ENCODE measurements at regions not wholly inside any gene's neighbourhood (a gene's known extent, or its start where the extent isn't known, plus 50 kb on each side); places are given as distances from the start of the nearest gene placed in this dataset.

- no peaks in the 10 kb centered on the region for H3K4me1 ChIP-seq (ENCODE audit: control insufficient read depth in 2 of 2, insufficient read depth in 2 of 2, low read length in 2 of 2)
- no peaks in the 10 kb centered on the region for H3K27me3 ChIP-seq (ENCODE audit: control insufficient read depth in 2 of 2, insufficient read depth in 2 of 2, low read length in 2 of 2)
- POLR2A ChIA-PET: no interaction called here
- H3K27ac Mint-ChIP-seq: no peak overlapping the region
- no peaks in the 10 kb centered on the region for H3K4me1 Mint-ChIP-seq
- no peak for DNase-seq
- no peaks in the 10 kb centered on the region for H3K9me3 ChIP-seq (ENCODE audit: control insufficient read depth in 2 of 3, low read length in 3 of 3)
- ATAC-seq: peak; percentile 26
- H3K4me3 Mint-ChIP-seq: no peak overlapping the region
- no peak overlapping the region for H3K4me3 ChIP-seq (ENCODE audit: low read length)
- H3K27ac ChIP-seq (ENCODE audit: low read depth, low read length): no peak overlapping the region
- CTCF ChIA-PET: no interaction called here
- intact Hi-C loops (cut with micrococcal nuclease): no loop called here
- peaks cover 0 to 7% (median 2%) of the 10 kb centered on the region in 11 donors for H3K9me3 Mint-ChIP-seq
- H3K27me3 Mint-ChIP-seq: no peaks in the 10 kb centered on the region
- no peaks in the 10 kb centered on the region for H3K36me3 ChIP-seq (ENCODE audit: control insufficient read depth in 2 of 3, insufficient read depth in 3 of 3, low read length in 3 of 3)
- H3K36me3 Mint-ChIP-seq: no peaks in the 10 kb centered on the region
Observed at GRCh38 chr20:12074111-12074655, 156.5 kb downstream of the BTBD3 start.

GRCh38 chr20:12076200-12076599 lies 158.5 kb downstream of the BTBD3 start:
- Histone ChIP-seq H3K4me1 (ENCODE audit: control insufficient read depth in 2 of 2, insufficient read depth in 2 of 2, low read length in 2 of 2) (no peaks in the 10 kb centered on the region), H3K4me3 (ENCODE audit: low read length) (no peak overlapping the region), H3K27me3 (ENCODE audit: control insufficient read depth in 2 of 2, insufficient read depth in 2 of 2, low read length in 2 of 2) (no peaks in the 10 kb centered on the region), H3K36me3 (ENCODE audit: control insufficient read depth in 2 of 3, insufficient read depth in 3 of 3, low read length in 3 of 3) (no peaks in the 10 kb centered on the region), H3K27ac (ENCODE audit: low read depth, low read length) (no peak overlapping the region), H3K9me3 (ENCODE audit: control insufficient read depth in 2 of 3, low read length in 3 of 3) (no peaks in the 10 kb centered on the region)
- H3K9me3 Mint-ChIP-seq: peaks cover 0 to 8% (median 4%) of the 10 kb centered on the region in 11 donors
- no peaks in the 10 kb centered on the region for H3K36me3 Mint-ChIP-seq
- ChIA-PET POLR2A (no interaction called here), CTCF (no interaction called here)
- no peaks in the 10 kb centered on the region for H3K27me3 Mint-ChIP-seq
- no peak overlapping the region for H3K27ac Mint-ChIP-seq
- no peaks in the 10 kb centered on the region for H3K4me1 Mint-ChIP-seq
- no peak for ATAC-seq
- H3K4me3 Mint-ChIP-seq: no peak overlapping the region
- intact Hi-C loops (cut with micrococcal nuclease): no loop called here
- no peak for DNase-seq

- ATAC-seq: no peak
- H3K36me3 Mint-ChIP-seq: no peaks in the 10 kb centered on the region
- no peaks in the 10 kb centered on the region for H3K36me3 ChIP-seq (ENCODE audit: control insufficient read depth in 2 of 3, insufficient read depth in 3 of 3, low read length in 3 of 3)
- no peak overlapping the region for H3K4me3 ChIP-seq (ENCODE audit: low read length)
- H3K9me3 Mint-ChIP-seq: peaks cover 0 to 8% (median 5%) of the 10 kb centered on the region in 11 donors
- no peaks in the 10 kb centered on the region for H3K9me3 ChIP-seq (ENCODE audit: control insufficient read depth in 2 of 3, low read length in 3 of 3)
- H3K27me3 ChIP-seq (ENCODE audit: control insufficient read depth in 2 of 2, insufficient read depth in 2 of 2, low read length in 2 of 2): no peaks in the 10 kb centered on the region
- POLR2A ChIA-PET: no interaction called here
- no peak for DNase-seq
- no peaks in the 10 kb centered on the region for H3K4me1 Mint-ChIP-seq
- H3K4me3 Mint-ChIP-seq: no peak overlapping the region
- no peaks in the 10 kb centered on the region for H3K27me3 Mint-ChIP-seq
- H3K27ac Mint-ChIP-seq: no peak overlapping the region
- no peak overlapping the region for H3K27ac ChIP-seq (ENCODE audit: low read depth, low read length)
- intact Hi-C loops (cut with micrococcal nuclease): no loop called here
- H3K4me1 ChIP-seq (ENCODE audit: control insufficient read depth in 2 of 2, insufficient read depth in 2 of 2, low read length in 2 of 2): no peaks in the 10 kb centered on the region
- CTCF ChIA-PET: no interaction called here
Observed at GRCh38 chr20:12077875-12078274, 160.2 kb downstream of the BTBD3 start.

- Mint-ChIP-seq H3K4me1 (no peaks in the 10 kb centered on the region), H3K36me3 (no peaks in the 10 kb centered on the region), H3K9me3 (peaks cover 0 to 6% (median 2%) of the 10 kb centered on the region in 11 donors), H3K4me3 (no peak overlapping the region), H3K27me3 (no peaks in the 10 kb centered on the region), H3K27ac (no peak overlapping the region)
- Histone ChIP-seq H3K4me1 (ENCODE audit: control insufficient read depth in 2 of 2, insufficient read depth in 2 of 2, low read length in 2 of 2) (no peaks in the 10 kb centered on the region), H3K9me3 (ENCODE audit: control insufficient read depth in 2 of 3, low read length in 3 of 3) (no peaks in the 10 kb centered on the region), H3K4me3 (ENCODE audit: low read length) (no peak overlapping the region), H3K36me3 (ENCODE audit: control insufficient read depth in 2 of 3, insufficient read depth in 3 of 3, low read length in 3 of 3) (no peaks in the 10 kb centered on the region), H3K27me3 (ENCODE audit: control insufficient read depth in 2 of 2, insufficient read depth in 2 of 2, low read length in 2 of 2) (no peaks in the 10 kb centered on the region), H3K27ac (ENCODE audit: low read depth, low read length) (no peak overlapping the region)
- CTCF ChIA-PET: no interaction called here
- POLR2A ChIA-PET: no interaction called here
- intact Hi-C loops (cut with micrococcal nuclease): no loop called here
- DNase-seq (no peak), ATAC-seq (no peak)
Observed at GRCh38 chr20:12079490-12079889, 161.8 kb downstream of the BTBD3 start.

GRCh38 chr20:12083269-12083668 lies 165.6 kb downstream of the BTBD3 start:
- Mint-ChIP-seq H3K4me3 (no peak overlapping the region), H3K36me3 (peaks cover 0 to 4% (median 0%) of the 10 kb centered on the region in 5 donors), H3K27me3 (peaks cover 0 to 5% (median 0%) of the 10 kb centered on the region in 5 donors), H3K27ac (no peak overlapping the region), H3K4me1 (no peaks in the 10 kb centered on the region), H3K9me3 (peaks cover 0 to 6% (median 2%) of the 10 kb centered on the region in 11 donors)
- Histone ChIP-seq H3K4me1 (ENCODE audit: control insufficient read depth in 2 of 2, insufficient read depth in 2 of 2, low read length in 2 of 2) (no peaks in the 10 kb centered on the region), H3K36me3 (ENCODE audit: control insufficient read depth in 2 of 3, insufficient read depth in 3 of 3, low read length in 3 of 3) (no peaks in the 10 kb centered on the region), H3K27me3 (ENCODE audit: control insufficient read depth in 2 of 2, insufficient read depth in 2 of 2, low read length in 2 of 2) (no peaks in the 10 kb centered on the region), H3K9me3 (ENCODE audit: control insufficient read depth in 2 of 3, low read length in 3 of 3) (no peaks in the 10 kb centered on the region), H3K27ac (ENCODE audit: low read depth, low read length) (no peak overlapping the region), H3K4me3 (ENCODE audit: low read length) (no peak overlapping the region)
- CTCF ChIA-PET: no interaction called here
- DNase-seq (no peak), ATAC-seq (no peak)
- POLR2A ChIA-PET: no interaction called here
- intact Hi-C loops (cut with micrococcal nuclease): no loop called here

- no peak overlapping the region for H3K4me3 Mint-ChIP-seq
- peaks cover 0 to 6% (median under 1%) of the 10 kb centered on the region in 11 donors for H3K9me3 Mint-ChIP-seq
- DNase-seq: no peak
- intact Hi-C loops (cut with micrococcal nuclease): no loop called here
- Histone ChIP-seq H3K27me3 (ENCODE audit: control insufficient read depth in 2 of 2, insufficient read depth in 2 of 2, low read length in 2 of 2) (no peaks in the 10 kb centered on the region), H3K9me3 (ENCODE audit: control insufficient read depth in 2 of 3, low read length in 3 of 3) (no peaks in the 10 kb centered on the region), H3K4me1 (ENCODE audit: control insufficient read depth in 2 of 2, insufficient read depth in 2 of 2, low read length in 2 of 2) (no peaks in the 10 kb centered on the region), H3K4me3 (ENCODE audit: low read length) (no peak overlapping the region), H3K27ac (ENCODE audit: low read depth, low read length) (no peak overlapping the region), H3K36me3 (ENCODE audit: control insufficient read depth in 2 of 3, insufficient read depth in 3 of 3, low read length in 3 of 3) (no peaks in the 10 kb centered on the region)
- peaks cover 0 to 11% (median 0%) of the 10 kb centered on the region in 5 donors for H3K27me3 Mint-ChIP-seq
- ChIA-PET POLR2A (no interaction called here), CTCF (no interaction called here)
- H3K27ac Mint-ChIP-seq: no peak overlapping the region
- no peak for ATAC-seq
- H3K4me1 Mint-ChIP-seq: no peaks in the 10 kb centered on the region
- peaks cover 0 to 4% (median 0%) of the 10 kb centered on the region in 5 donors for H3K36me3 Mint-ChIP-seq
Observed at GRCh38 chr20:12084482-12084881, 166.8 kb downstream of the BTBD3 start.

GRCh38 chr20:12086359-12086758 lies 168.7 kb downstream of the BTBD3 start:
- H3K4me3 ChIP-seq (ENCODE audit: low read length): no peak overlapping the region
- Mint-ChIP-seq H3K4me1 (no peaks in the 10 kb centered on the region), H3K27me3 (peaks cover 0 to 11% (median 0%) of the 10 kb centered on the region in 5 donors), H3K9me3 (peaks cover 0 to 8% (median 0%) of the 10 kb centered on the region in 11 donors), H3K27ac (no peak overlapping the region), H3K36me3 (peaks cover 0 to 4% (median 0%) of the 10 kb centered on the region in 5 donors), H3K4me3 (no peak overlapping the region)
- H3K27ac ChIP-seq (ENCODE audit: low read depth, low read length): no peak overlapping the region
- no peaks in the 10 kb centered on the region for H3K36me3 ChIP-seq (ENCODE audit: control insufficient read depth in 2 of 3, insufficient read depth in 3 of 3, low read length in 3 of 3)
- H3K4me1 ChIP-seq (ENCODE audit: control insufficient read depth in 2 of 2, insufficient read depth in 2 of 2, low read length in 2 of 2): no peaks in the 10 kb centered on the region
- ATAC-seq (no peak), DNase-seq (no peak)
- no peaks in the 10 kb centered on the region for H3K9me3 ChIP-seq (ENCODE audit: control insufficient read depth in 2 of 3, low read length in 3 of 3)
- intact Hi-C loops (cut with micrococcal nuclease): no loop called here
- H3K27me3 ChIP-seq (ENCODE audit: control insufficient read depth in 2 of 2, insufficient read depth in 2 of 2, low read length in 2 of 2): no peaks in the 10 kb centered on the region
- POLR2A ChIA-PET: no interaction called here
- CTCF ChIA-PET: no interaction called here

Measured in naive thymus-derived CD4-positive, alpha-beta T cell (primary cell).